ENCODE measurements at regions not wholly inside any gene's neighbourhood (a gene's known extent, or its start where the extent isn't known, plus 50 kb on each side); places are given as distances from the start of the nearest gene placed in this dataset.

DNA sequence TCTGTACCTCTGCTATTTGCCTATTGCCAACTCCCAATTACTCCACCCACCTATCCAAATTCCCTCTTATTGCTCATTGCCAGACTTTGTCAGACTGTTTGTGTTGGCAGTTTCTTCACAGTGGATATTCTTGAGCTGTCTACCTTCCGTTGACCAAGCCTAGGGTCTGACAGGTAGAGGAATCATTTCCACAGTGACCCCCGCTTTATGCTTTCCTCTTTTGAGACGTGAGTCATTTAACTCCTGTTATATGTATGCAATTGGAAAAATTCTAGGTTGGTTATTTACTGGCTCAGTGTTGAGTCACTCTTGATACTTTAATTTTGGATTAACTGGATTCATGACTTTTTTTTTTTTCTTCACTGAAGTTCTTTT, 187.7 kb downstream of the IRS1 start:
- Histone ChIP-seq H3K9me3 (ENCODE audit: low read length) (no peaks in the 10 kb centered on the region), H3K4me1 (ENCODE audit: insufficient read depth, low read length) (peaks cover 3% of the 10 kb centered on the region), H3K27ac (ENCODE audit: low read depth, low read length) (no peak overlapping the region), H3K36me3 (ENCODE audit: insufficient read depth, low read length) (no peaks in the 10 kb centered on the region), H3K4me3 (ENCODE audit: low read length) (no peak overlapping the region), H3K27me3 (ENCODE audit: insufficient read depth, low read length, poor library complexity, severe bottlenecking) (no peaks in the 10 kb centered on the region)
- Mint-ChIP-seq H3K36me3 (no peaks in the 10 kb centered on the region), H3K27me3 (peaks cover 4 to 19% of the 10 kb centered on the region in 2 donors), H3K4me3 (no peak overlapping the region), H3K9me3 (no peaks in the 10 kb centered on the region), H3K27ac (no peak overlapping the region), H3K4me1 (peaks cover 0 to 9% (median 4%) of the 10 kb centered on the region in 3 donors)
- DNase-seq, result no peak
- POLR2A ChIA-PET, result no interaction called here
- CTCF ChIA-PET, result no interaction called here

DNA sequence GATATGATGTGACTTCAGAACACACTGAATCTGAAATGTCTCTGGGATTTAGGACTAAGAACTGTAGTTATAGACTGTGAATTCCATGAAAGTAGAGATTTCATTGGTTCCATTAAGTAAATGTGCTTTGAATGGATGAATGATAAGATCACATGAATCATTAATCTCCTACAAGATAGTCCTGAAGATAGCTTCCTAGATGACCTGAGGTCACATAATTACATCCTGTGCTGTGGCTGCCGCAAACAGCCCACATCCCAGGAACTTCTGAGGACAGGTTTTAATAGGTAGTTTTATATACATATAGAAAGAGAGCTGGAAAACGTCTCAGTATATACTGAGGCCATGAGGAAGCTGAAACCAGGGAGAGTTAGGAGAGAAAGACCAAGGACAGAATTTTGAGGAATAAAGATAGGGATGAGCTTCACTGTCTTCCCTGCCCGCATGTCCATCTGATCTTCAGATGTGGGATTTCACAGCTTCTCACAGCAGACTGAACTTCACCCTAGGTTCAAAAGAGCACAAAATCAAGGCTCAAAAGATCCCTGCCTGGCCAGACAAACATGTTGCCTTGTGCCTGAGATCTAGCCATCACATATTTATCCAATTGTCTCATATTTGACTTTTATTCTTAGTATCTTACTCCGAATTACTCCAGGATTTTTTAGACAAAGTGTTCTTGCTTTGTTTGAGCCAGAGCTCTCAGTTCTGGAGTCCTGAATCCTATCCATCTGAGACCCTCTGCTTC, 188.2 kb downstream of the IRS1 start:
- no peaks in the 10 kb centered on the region for H3K27me3 ChIP-seq (ENCODE audit: insufficient read depth, low read length, poor library complexity, severe bottlenecking)
- Mint-ChIP-seq H3K36me3 (no peaks in the 10 kb centered on the region), H3K4me3 (no peak overlapping the region), H3K4me1 (peaks cover 0 to 9% (median 4%) of the 10 kb centered on the region in 3 donors), H3K9me3 (no peaks in the 10 kb centered on the region), H3K27ac (no peak overlapping the region), H3K27me3 (peaks cover 4 to 19% of the 10 kb centered on the region in 2 donors)
- ChIA-PET CTCF (no interaction called here), POLR2A (no interaction called here)
- no peak overlapping the region for H3K4me3 ChIP-seq (ENCODE audit: low read length)
- no peak overlapping the region for H3K27ac ChIP-seq (ENCODE audit: low read depth, low read length)
- no peaks in the 10 kb centered on the region for H3K9me3 ChIP-seq (ENCODE audit: low read length)
- H3K36me3 ChIP-seq (ENCODE audit: insufficient read depth, low read length), result no peaks in the 10 kb centered on the region
- no peak for DNase-seq
- peaks cover 3% of the 10 kb centered on the region for H3K4me1 ChIP-seq (ENCODE audit: insufficient read depth, low read length)

- H3K4me3 ChIP-seq (ENCODE audit: low read length), result no peak overlapping the region
- no peaks in the 10 kb centered on the region for H3K36me3 Mint-ChIP-seq
- no peak for DNase-seq
- CTCF ChIA-PET, result no interaction called here
- no peaks in the 10 kb centered on the region for H3K36me3 ChIP-seq (ENCODE audit: insufficient read depth, low read length)
- H3K9me3 ChIP-seq (ENCODE audit: low read length), result no peaks in the 10 kb centered on the region
- H3K27ac Mint-ChIP-seq, result no peak overlapping the region
- H3K4me3 Mint-ChIP-seq, result no peak overlapping the region
- POLR2A ChIA-PET, result no interaction called here
- no peaks in the 10 kb centered on the region for H3K27me3 ChIP-seq (ENCODE audit: insufficient read depth, low read length, poor library complexity, severe bottlenecking)
- H3K4me1 Mint-ChIP-seq, result peaks cover 0 to 9% (median 4%) of the 10 kb centered on the region in 3 donors
- H3K4me1 ChIP-seq (ENCODE audit: insufficient read depth, low read length), result peaks cover 3% of the 10 kb centered on the region
- no peak overlapping the region for H3K27ac ChIP-seq (ENCODE audit: low read depth, low read length)
- no peaks in the 10 kb centered on the region for H3K9me3 Mint-ChIP-seq
- peaks cover 9 to 32% of the 10 kb centered on the region in 2 donors for H3K27me3 Mint-ChIP-seq
Measured at GRCh38 chr2:226609366-226609765, 190.3 kb downstream of the IRS1 start.

- no peak for DNase-seq
- peaks cover 0 to 9% (median 4%) of the 10 kb centered on the region in 3 donors for H3K4me1 Mint-ChIP-seq
- H3K4me3 Mint-ChIP-seq, result no peak overlapping the region
- ChIA-PET POLR2A (no interaction called here), CTCF (no interaction called here)
- H3K36me3 Mint-ChIP-seq, result no peaks in the 10 kb centered on the region
- no peaks in the 10 kb centered on the region for H3K9me3 ChIP-seq (ENCODE audit: low read length)
- H3K36me3 ChIP-seq (ENCODE audit: insufficient read depth, low read length), result no peaks in the 10 kb centered on the region
- H3K27me3 ChIP-seq (ENCODE audit: insufficient read depth, low read length, poor library complexity, severe bottlenecking), result no peaks in the 10 kb centered on the region
- no peaks in the 10 kb centered on the region for H3K9me3 Mint-ChIP-seq
- peaks cover 9 to 41% of the 10 kb centered on the region in 2 donors for H3K27me3 Mint-ChIP-seq
- no peak overlapping the region for H3K27ac Mint-ChIP-seq
- H3K4me3 ChIP-seq (ENCODE audit: low read length), result no peak overlapping the region
- H3K27ac ChIP-seq (ENCODE audit: low read depth, low read length), result no peak overlapping the region
- H3K4me1 ChIP-seq (ENCODE audit: insufficient read depth, low read length), result peaks cover 3% of the 10 kb centered on the region
Measured at GRCh38 chr2:226608451-226608850, 191.2 kb downstream of the IRS1 start.

- no peaks in the 10 kb centered on the region for H3K9me3 ChIP-seq (ENCODE audit: low read length)
- no peak overlapping the region for H3K4me3 Mint-ChIP-seq
- no peaks in the 10 kb centered on the region for H3K27me3 ChIP-seq (ENCODE audit: insufficient read depth, low read length, poor library complexity, severe bottlenecking)
- ChIA-PET POLR2A (no interaction called here), CTCF (no interaction called here)
- H3K27ac ChIP-seq (ENCODE audit: low read depth, low read length), result no peak overlapping the region
- no peak for DNase-seq
- H3K36me3 ChIP-seq (ENCODE audit: insufficient read depth, low read length), result no peaks in the 10 kb centered on the region
- peaks cover 3% of the 10 kb centered on the region for H3K4me1 ChIP-seq (ENCODE audit: insufficient read depth, low read length)
- no peak overlapping the region for H3K4me3 ChIP-seq (ENCODE audit: low read length)
- H3K9me3 Mint-ChIP-seq, result no peaks in the 10 kb centered on the region
- peaks cover 8 to 38% of the 10 kb centered on the region in 2 donors for H3K27me3 Mint-ChIP-seq
- H3K36me3 Mint-ChIP-seq, result no peaks in the 10 kb centered on the region
- no peak overlapping the region for H3K27ac Mint-ChIP-seq
- peaks cover 0 to 9% (median 4%) of the 10 kb centered on the region in 3 donors for H3K4me1 Mint-ChIP-seq
Measured at GRCh38 chr2:226607379-226607778, 192.2 kb downstream of the IRS1 start.

GRCh38 chr2:226605642-226606041, 194.0 kb downstream of the IRS1 start:
- H3K4me3 Mint-ChIP-seq, result no peak overlapping the region
- peaks cover 0 to 9% (median 4%) of the 10 kb centered on the region in 3 donors for H3K4me1 Mint-ChIP-seq
- ChIA-PET CTCF (no interaction called here), POLR2A (no interaction called here)
- DNase-seq, result no peak
- Histone ChIP-seq H3K27me3 (ENCODE audit: insufficient read depth, low read length, poor library complexity, severe bottlenecking) (no peaks in the 10 kb centered on the region), H3K4me3 (ENCODE audit: low read length) (no peak overlapping the region), H3K9me3 (ENCODE audit: low read length) (no peaks in the 10 kb centered on the region), H3K27ac (ENCODE audit: low read depth, low read length) (no peak overlapping the region), H3K4me1 (ENCODE audit: insufficient read depth, low read length) (peaks cover 3% of the 10 kb centered on the region), H3K36me3 (ENCODE audit: insufficient read depth, low read length) (no peaks in the 10 kb centered on the region)
- no peaks in the 10 kb centered on the region for H3K9me3 Mint-ChIP-seq
- no peaks in the 10 kb centered on the region for H3K36me3 Mint-ChIP-seq
- H3K27ac Mint-ChIP-seq, result no peak overlapping the region
- peaks cover 12 to 54% of the 10 kb centered on the region in 2 donors for H3K27me3 Mint-ChIP-seq

DNA sequence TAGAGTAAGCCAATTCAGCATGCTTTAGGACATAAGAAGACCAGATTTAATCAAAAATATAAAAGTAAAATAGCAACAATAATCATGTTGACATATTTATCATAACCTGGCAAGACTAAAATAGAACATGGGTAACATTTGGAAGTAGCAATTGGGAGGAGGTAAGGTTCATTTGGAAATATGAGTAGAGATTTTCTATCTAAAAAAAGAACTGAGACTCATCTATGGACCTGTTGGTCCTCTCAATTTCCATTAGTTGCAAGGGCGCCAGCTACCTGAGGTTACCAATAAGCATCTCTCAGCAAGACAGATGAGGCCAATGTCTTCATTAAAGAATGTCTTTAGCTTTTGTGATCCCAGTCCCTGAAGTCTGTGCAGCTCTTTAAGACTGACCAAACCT, 196.0 kb downstream of the IRS1 start:
- DNase-seq, result no peak
- Histone ChIP-seq H3K27me3 (ENCODE audit: insufficient read depth, low read length, poor library complexity, severe bottlenecking) (no peaks in the 10 kb centered on the region), H3K4me3 (ENCODE audit: low read length) (no peak overlapping the region), H3K27ac (ENCODE audit: low read depth, low read length) (no peak overlapping the region), H3K9me3 (ENCODE audit: low read length) (no peaks in the 10 kb centered on the region), H3K4me1 (ENCODE audit: insufficient read depth, low read length) (peaks cover 3% of the 10 kb centered on the region), H3K36me3 (ENCODE audit: insufficient read depth, low read length) (no peaks in the 10 kb centered on the region)
- H3K27me3 Mint-ChIP-seq, result peaks cover 13 to 56% of the 10 kb centered on the region in 2 donors
- no peaks in the 10 kb centered on the region for H3K9me3 Mint-ChIP-seq
- H3K4me1 Mint-ChIP-seq, result peaks cover 0 to 3% (median 2%) of the 10 kb centered on the region in 3 donors
- H3K36me3 Mint-ChIP-seq, result no peaks in the 10 kb centered on the region
- ChIA-PET CTCF (no interaction called here), POLR2A (no interaction called here)
- H3K27ac Mint-ChIP-seq, result no peak overlapping the region
- H3K4me3 Mint-ChIP-seq, result no peak overlapping the region

GRCh38 chr2:226601881-226602662, 197.5 kb downstream of the IRS1 start:
- POLR2A ChIA-PET, result no interaction called here
- H3K9me3 Mint-ChIP-seq, result peaks cover 0 to 2% (median 0%) of the 10 kb centered on the region in 5 donors

More at GRCh38 chr2:226601881-226602662, 197.5 kb downstream of the IRS1 start:
- H3K27ac Mint-ChIP-seq, result no peak overlapping the region
- H3K27me3 Mint-ChIP-seq, result peaks cover 11 to 48% of the 10 kb centered on the region in 2 donors
- Histone ChIP-seq H3K4me1 (ENCODE audit: insufficient read depth, low read length) (no peaks in the 10 kb centered on the region), H3K27ac (ENCODE audit: low read depth, low read length) (no peak overlapping the region), H3K36me3 (ENCODE audit: insufficient read depth, low read length) (no peaks in the 10 kb centered on the region), H3K4me3 (ENCODE audit: low read length) (no peak overlapping the region), H3K27me3 (ENCODE audit: insufficient read depth, low read length, poor library complexity, severe bottlenecking) (no peaks in the 10 kb centered on the region), H3K9me3 (ENCODE audit: low read length) (no peaks in the 10 kb centered on the region)
- no peak for DNase-seq
- no peak overlapping the region for H3K4me3 Mint-ChIP-seq
- CTCF ChIA-PET, result no interaction called here
- H3K4me1 Mint-ChIP-seq, result no peaks in the 10 kb centered on the region
- H3K36me3 Mint-ChIP-seq, result no peaks in the 10 kb centered on the region

Data from CD8-positive, alpha-beta memory T cell (primary cell).